ENCODE measurements at regions not wholly inside any gene's neighbourhood (a gene's known extent, or its start where the extent isn't known, plus 50 kb on each side); places are given as distances from the start of the nearest gene placed in this dataset.

DNA sequence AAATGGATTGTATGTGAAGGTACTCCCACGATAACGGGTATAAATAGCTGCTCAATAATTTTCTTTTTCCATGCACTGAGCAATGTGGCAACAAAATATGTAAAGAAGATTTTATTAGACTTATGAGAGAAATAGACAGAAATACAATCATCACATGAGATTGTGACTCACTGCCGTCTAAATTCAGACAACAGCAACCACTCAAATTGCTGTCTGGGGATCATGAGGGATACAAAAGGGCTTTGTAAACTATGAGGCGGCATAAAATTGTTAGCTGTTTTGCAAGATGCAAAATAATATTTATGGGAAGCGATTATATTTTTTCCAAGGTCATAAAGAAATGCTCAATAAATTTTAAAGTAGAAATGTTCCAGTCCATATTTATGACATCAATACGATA lies 259.1 kb upstream of the AGAP1 start:
- H3K4me1 Mint-ChIP-seq = peaks cover 0 to 1% (median 0%) of the 10 kb centered on the region in 4 donors
- ATAC-seq = no peak
- no peak overlapping the region for H3K4me3 Mint-ChIP-seq
- POLR2A ChIA-PET = no interaction called here
- no peak for DNase-seq
- no peaks in the 10 kb centered on the region for H3K36me3 Mint-ChIP-seq
- H3K9me3 Mint-ChIP-seq = no peaks in the 10 kb centered on the region
- no peak overlapping the region for H3K27ac Mint-ChIP-seq
- H3K27me3 Mint-ChIP-seq = peaks cover 3 to 24% (median 18%) of the 10 kb centered on the region in 5 donors

DNA sequence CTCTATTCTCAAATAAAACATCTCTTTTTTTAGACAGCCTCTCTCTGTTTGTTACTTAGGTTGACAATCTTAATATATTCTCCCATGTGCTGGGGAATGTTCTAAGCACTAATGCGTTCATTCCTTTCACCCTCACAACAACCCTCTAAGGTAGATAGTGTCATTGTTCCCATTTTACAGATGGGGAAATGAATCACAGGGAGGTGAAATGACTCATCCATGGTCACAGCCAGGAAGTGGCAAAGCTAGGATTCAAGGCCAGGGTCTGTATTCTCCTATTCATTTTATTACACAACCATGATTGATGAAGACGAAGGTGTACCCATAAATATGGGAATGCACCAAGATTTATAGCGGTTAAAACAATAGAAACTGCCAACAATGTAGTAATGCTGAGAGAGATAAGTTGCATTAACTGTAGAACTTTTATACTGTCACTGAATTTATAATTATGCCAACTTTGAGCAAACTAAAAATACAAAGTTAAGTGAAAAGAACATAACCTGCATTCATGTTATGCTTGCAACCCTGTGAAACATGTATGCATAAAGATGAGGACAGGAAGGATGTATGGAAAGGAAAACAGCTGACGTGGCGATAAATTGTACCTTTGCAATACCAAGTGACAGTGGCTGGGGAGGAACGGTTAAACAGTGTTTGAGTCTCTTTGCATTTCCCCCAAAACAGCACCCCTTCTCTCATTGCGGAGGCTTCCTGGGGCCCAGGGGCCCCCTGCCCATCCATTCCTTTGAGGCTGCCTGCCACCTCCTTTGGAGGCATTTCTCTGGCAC lies 257.7 kb upstream of the AGAP1 start:
- Mint-ChIP-seq H3K27me3 (peaks cover 2 to 15% (median 13%) of the 10 kb centered on the region in 5 donors), H3K36me3 (no peaks in the 10 kb centered on the region), H3K4me3 (no peak overlapping the region), H3K9me3 (no peaks in the 10 kb centered on the region), H3K27ac (no peak overlapping the region), H3K4me1 (peaks cover 0 to 2% (median 0%) of the 10 kb centered on the region in 4 donors)
- no peak for ATAC-seq
- POLR2A ChIA-PET = no interaction called here
- DNase-seq = no peak

DNA sequence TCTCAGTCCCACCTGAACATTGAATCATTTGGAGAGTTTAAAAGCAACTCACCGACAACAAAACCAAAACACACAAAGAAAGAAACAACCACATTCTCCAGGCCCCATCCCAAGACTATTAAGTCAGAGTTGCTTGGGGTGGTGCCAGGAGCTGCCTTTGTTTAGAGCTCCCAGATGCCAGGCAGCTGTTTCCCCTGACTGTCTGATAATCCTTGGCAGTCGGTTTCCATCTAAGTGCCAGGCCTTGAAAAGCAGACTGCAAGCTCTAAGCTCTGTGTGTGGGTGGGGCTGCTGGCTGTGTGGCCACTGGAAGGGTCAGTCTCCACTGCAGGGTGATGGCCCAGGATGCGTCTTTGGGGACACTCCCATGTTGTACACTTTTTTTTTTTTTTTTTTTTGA lies 255.3 kb upstream of the AGAP1 start:
- no peaks in the 10 kb centered on the region for H3K9me3 Mint-ChIP-seq
- ATAC-seq (no peak), DNase-seq (no peak)
- peaks cover 8 to 28% (median 26%) of the 10 kb centered on the region in 5 donors for H3K27me3 Mint-ChIP-seq
- no peaks in the 10 kb centered on the region for H3K36me3 Mint-ChIP-seq
- H3K27ac Mint-ChIP-seq = no peak overlapping the region
- no peak overlapping the region for H3K4me3 Mint-ChIP-seq
- POLR2A ChIA-PET = no interaction called here
- peaks cover 0 to 3% (median 0%) of the 10 kb centered on the region in 4 donors for H3K4me1 Mint-ChIP-seq

DNA sequence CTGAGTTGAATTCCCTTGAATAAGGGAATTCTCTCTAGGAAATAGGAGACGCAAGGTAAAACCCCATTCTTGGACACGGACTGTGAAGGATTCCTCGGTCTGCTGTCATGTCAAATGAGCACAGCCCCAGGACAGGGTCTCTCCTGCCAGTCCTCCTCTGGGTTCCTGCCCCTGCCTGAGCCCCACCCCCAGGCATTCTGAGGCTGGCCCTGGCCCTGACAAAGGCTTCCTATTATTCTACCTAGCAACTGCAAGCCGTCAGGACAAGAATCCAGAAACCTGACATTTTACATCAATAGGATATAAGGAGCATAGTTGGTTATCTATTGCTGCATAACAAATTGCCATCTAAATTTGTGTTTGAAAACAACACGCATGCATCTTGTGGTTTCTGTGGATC lies 253.3 kb upstream of the AGAP1 start:
- POLR2A ChIA-PET = no interaction called here
- H3K4me1 Mint-ChIP-seq = peaks cover 0 to 3% (median 0%) of the 10 kb centered on the region in 4 donors
- H3K27me3 Mint-ChIP-seq = peaks cover 8 to 35% (median 29%) of the 10 kb centered on the region in 5 donors
- DNase-seq = no peak
- ATAC-seq = no peak
- no peaks in the 10 kb centered on the region for H3K36me3 Mint-ChIP-seq
- H3K27ac Mint-ChIP-seq = no peak overlapping the region
- no peak overlapping the region for H3K4me3 Mint-ChIP-seq
- H3K9me3 Mint-ChIP-seq = no peaks in the 10 kb centered on the region

DNA sequence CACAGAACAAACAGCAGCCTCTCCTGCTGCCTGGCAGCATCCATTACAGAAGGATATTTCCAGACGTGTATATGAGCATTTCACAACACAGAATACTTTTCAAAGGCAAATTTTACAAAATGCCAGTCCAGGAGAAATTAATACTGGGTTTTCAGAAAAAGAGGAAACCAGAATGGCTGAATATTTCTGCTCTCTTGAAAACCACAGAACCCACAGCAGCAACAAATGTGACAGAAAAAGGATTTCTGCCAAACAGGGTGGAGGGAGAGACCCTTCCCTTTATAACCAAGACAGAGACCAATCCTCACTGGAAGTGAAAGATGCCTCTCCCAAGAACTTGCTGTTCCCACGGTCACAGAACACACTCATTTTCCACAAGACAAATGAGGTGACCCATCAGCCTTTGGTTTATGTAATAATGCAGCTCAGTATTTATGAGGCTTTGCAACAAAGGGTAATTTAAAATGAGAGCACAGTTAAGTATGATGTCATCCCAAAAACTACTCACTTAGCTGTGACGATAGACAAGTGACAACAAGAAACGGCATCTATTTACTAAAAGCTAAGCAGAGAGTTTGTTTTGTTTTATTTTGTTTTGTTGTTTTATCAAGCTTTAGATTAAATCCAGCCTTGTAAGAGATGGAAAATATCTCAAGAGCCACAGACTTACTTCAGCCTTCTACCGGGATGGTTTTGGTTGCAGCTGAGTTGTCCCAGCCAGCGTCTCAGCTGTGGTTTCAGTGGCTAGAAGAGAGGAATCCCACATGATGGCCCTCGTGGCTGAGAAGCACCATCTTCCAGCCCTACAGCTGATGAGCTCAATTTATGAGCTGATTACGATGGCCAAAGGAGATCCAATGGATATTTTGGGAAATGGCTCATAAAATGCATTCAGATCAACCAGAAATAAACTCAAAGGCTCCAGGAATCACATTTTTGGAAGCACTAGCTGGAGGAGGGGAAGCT lies 249.3 kb upstream of the AGAP1 start:
- H3K9me3 Mint-ChIP-seq = peaks cover 0 to 2% (median 0%) of the 10 kb centered on the region in 9 donors
- H3K27me3 Mint-ChIP-seq = peaks cover 16 to 50% (median 30%) of the 10 kb centered on the region in 5 donors
- DNase-seq (no peak), ATAC-seq (no peak)
- H3K4me1 Mint-ChIP-seq = peaks cover 0 to 3% (median 0%) of the 10 kb centered on the region in 4 donors
- no peak overlapping the region for H3K27ac Mint-ChIP-seq
- POLR2A ChIA-PET = no interaction called here
- H3K4me3 Mint-ChIP-seq = no peak overlapping the region
- no peaks in the 10 kb centered on the region for H3K36me3 Mint-ChIP-seq

DNA sequence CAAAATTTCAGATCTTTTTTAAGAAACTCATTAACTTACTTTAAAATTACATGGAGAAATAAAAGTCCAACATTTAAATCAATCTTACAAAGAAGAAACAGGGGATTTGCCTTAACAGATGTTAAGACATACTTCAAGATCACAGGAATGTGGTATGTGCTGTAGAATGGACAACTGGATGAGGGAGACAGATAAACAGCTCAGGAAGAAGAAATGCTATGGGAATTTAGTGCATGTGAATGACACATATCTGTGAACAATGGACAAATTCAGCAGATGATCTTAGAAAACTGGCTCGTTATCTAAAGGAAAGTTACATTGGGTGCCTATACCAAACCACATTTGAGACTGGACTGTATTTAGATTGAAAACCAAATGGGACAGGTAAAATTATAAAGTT lies 246.8 kb upstream of the AGAP1 start:
- Mint-ChIP-seq H3K27me3 (peaks cover 12 to 45% (median 19%) of the 10 kb centered on the region in 5 donors), H3K9me3 (peaks cover 0 to 2% (median 0%) of the 10 kb centered on the region in 9 donors), H3K4me1 (peaks cover 0 to 2% (median 0%) of the 10 kb centered on the region in 4 donors), H3K36me3 (no peaks in the 10 kb centered on the region), H3K27ac (no peak overlapping the region), H3K4me3 (no peak overlapping the region)
- DNase-seq = no peak
- POLR2A ChIA-PET = no interaction called here
- no peak for ATAC-seq

DNA sequence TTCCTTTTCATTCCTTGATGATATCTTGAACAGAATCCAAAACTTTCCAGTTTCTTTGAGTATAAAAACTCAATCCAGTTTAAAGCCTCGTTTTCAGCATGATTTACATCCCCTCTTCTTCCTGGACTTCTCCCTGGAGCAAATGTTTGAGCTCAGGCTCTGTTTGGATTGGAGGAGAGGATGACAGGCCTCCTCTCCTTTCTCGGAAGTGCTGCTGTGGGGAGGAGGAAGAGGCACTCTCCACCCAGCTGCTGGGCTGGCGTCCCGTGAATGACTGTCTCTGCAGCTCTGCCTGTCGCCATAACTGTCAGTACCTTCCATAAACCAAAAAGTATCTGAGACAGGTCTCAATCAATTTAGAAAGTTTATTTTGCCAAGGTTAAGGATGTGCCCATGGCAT lies 238.2 kb upstream of the AGAP1 start:
- no peak for ATAC-seq

DNA sequence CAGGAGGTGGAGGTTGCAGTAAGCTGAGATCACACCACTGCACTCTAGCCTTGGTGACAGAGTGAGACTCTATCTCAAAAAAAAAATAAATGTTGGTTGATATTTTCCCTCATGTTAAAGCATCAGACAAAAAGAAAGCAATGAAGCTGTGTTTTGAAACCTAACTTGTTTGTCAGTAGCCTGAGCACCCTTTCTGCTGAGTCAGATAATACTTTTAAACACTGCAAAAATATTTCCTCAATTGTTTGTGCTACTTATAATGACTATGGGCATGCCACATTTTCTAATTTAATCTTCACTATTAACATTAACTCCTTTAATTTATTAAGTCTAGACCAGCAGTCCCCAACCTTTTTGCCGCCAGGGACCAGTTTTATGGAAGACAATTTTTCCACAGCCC lies 236.3 kb upstream of the AGAP1 start:
- H3K4me1 Mint-ChIP-seq = no peaks in the 10 kb centered on the region
- H3K27me3 Mint-ChIP-seq = peaks cover 7 to 27% (median 14%) of the 10 kb centered on the region in 5 donors
- ATAC-seq = no peak
- DNase-seq = no peak
- no peaks in the 10 kb centered on the region for H3K36me3 Mint-ChIP-seq
- POLR2A ChIA-PET = no interaction called here
- no peak overlapping the region for H3K4me3 Mint-ChIP-seq
- no peak overlapping the region for H3K27ac Mint-ChIP-seq
- no peaks in the 10 kb centered on the region for H3K9me3 Mint-ChIP-seq

More for the DNA sequence above, 238.2 kb upstream of the AGAP1 start:
- Mint-ChIP-seq H3K36me3 (no peaks in the 10 kb centered on the region), H3K4me3 (no peak overlapping the region), H3K9me3 (no peaks in the 10 kb centered on the region), H3K27ac (no peak overlapping the region), H3K4me1 (no peaks in the 10 kb centered on the region), H3K27me3 (peaks cover 4 to 21% (median 8%) of the 10 kb centered on the region in 5 donors)
- POLR2A ChIA-PET = no interaction called here
- no peak for DNase-seq

DNA sequence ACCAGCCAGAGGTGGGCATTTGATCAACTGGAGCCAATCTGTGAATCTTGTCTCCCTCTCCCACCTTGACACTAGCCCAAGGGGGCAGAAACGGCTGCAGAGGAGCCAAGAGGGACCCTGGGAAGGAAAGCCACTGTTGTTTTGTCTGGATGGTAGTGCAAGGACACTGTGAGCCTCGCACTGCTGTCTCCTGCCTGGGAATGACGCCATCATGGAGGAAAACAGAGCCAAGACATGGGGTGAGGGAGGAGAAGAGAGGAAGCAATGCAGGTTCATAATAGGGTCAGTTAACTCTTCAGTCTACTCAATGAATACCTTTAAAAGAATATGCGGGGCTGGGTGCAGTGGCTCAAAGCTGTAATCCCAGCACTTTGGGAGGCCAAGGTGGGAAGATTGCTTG lies 231.1 kb upstream of the AGAP1 start:
- H3K27me3 Mint-ChIP-seq = peaks cover 25 to 53% (median 30%) of the 10 kb centered on the region in 5 donors
- POLR2A ChIA-PET = no interaction called here
- no peaks in the 10 kb centered on the region for H3K4me1 Mint-ChIP-seq
- H3K36me3 Mint-ChIP-seq = no peaks in the 10 kb centered on the region
- no peak for DNase-seq
- H3K27ac Mint-ChIP-seq = no peak overlapping the region
- peaks cover 0 to 7% (median 0%) of the 10 kb centered on the region in 9 donors for H3K9me3 Mint-ChIP-seq
- ATAC-seq = no peak
- no peak overlapping the region for H3K4me3 Mint-ChIP-seq

DNA sequence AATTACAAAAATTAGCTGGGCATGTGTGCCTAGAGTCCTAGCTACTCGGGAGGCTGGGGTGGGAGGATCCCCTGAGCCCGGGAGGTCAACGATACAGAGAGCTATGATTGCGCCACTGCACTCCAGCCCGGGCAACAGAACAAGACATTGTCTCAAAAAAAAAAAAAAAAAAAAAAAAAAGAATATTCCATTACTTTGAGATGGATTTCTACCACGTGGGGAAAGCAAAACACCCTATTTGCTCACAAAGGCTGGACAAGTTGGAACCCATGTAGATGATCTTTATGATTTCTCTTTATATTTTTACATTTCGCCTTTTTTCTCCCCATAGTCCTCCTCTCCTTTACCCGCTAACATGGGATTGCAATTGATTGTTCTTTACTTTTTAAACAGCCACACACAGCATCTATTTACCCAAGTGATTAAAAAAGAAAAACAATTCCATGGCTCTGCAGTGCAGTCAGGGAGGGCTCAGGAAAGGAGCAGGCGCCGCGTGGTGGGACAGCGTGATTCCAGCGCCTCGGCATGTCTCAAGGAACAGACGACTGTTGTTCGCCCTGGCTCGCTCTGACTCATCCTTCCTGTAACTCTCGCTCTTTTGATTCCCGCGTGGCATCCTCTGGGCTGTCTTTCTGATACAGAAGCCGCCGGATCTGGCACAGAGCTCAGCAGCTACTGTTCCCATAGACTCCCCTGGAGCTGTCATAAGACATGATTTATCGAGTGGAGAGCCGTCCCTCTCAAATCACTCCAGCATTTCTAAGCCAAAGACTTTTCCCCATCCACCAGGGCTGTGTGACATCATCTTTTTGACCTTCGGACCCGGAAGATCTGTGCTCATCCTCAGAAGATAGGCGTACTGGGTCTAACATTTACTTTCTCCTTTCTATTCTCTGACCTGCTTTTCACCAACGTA lies 230.4 kb upstream of the AGAP1 start:
- no peak for DNase-seq
- Mint-ChIP-seq H3K9me3 (peaks cover 0 to 7% (median 0%) of the 10 kb centered on the region in 9 donors), H3K4me3 (no peak overlapping the region), H3K27me3 (peaks cover 30 to 60% (median 36%) of the 10 kb centered on the region in 5 donors), H3K36me3 (no peaks in the 10 kb centered on the region), H3K4me1 (peaks cover 0 to 2% (median 0%) of the 10 kb centered on the region in 4 donors), H3K27ac (no peak overlapping the region)
- ATAC-seq = no peak
- POLR2A ChIA-PET = no interaction called here

DNA sequence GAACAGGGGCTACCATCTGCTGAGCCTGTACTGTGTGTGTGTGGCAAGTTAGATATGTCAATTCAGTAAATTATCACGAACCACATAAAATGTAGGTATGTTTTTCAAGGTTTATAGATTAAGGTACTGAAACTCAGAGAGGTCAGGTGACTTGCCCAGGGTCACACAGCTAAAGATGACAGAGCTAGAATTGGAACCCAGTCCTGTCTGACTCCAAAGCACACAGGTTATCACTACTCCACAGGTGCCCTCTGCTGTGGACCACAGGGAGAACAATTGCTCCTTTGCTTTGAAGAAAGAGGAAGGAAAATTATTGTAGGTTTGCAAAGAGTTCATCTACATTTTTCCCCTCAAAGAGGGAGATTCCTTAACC lies 229.7 kb upstream of the AGAP1 start:
- ATAC-seq (no peak), DNase-seq (no peak)
- Mint-ChIP-seq H3K4me1 (peaks cover 0 to 2% (median 0%) of the 10 kb centered on the region in 4 donors), H3K36me3 (no peaks in the 10 kb centered on the region), H3K27ac (no peak overlapping the region), H3K4me3 (no peak overlapping the region), H3K9me3 (peaks cover 0 to 7% (median 0%) of the 10 kb centered on the region in 9 donors), H3K27me3 (peaks cover 30 to 60% (median 39%) of the 10 kb centered on the region in 5 donors)
- POLR2A ChIA-PET = no interaction called here

DNA sequence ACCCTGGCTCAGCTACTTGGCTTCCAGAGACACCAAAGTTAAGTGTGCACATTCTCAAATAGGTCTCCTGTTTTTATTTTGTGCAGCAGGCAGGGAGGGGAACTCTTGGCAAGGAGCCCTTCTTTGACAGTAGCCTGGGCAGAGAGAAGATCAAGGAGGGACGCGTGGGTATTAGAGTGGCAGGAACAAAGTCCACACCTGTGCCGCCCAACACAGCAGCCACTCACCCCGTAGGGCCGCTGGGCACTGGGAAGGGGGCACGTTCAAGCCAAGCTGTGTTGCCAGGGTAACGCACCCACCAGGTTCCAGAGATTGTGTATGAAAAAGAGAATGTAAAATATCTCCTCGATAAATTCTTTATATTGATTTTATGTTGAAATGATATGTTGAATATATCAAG lies 229.3 kb upstream of the AGAP1 start:
- Mint-ChIP-seq H3K4me3 (no peak overlapping the region), H3K4me1 (peaks cover 0 to 2% (median 0%) of the 10 kb centered on the region in 4 donors), H3K9me3 (peaks cover 0 to 7% (median 0%) of the 10 kb centered on the region in 9 donors), H3K36me3 (no peaks in the 10 kb centered on the region), H3K27me3 (peaks cover 33 to 60% (median 43%) of the 10 kb centered on the region in 5 donors), H3K27ac (no peak overlapping the region)
- ATAC-seq = no peak
- DNase-seq = no peak
- POLR2A ChIA-PET = no interaction called here

Data from naive thymus-derived CD8-positive, alpha-beta T cell (primary cell).